ENCODE measurements at regions not wholly inside any gene's neighbourhood (a gene's known extent, or its start where the extent isn't known, plus 50 kb on each side); places are given as distances from the start of the nearest gene placed in this dataset.

DNA sequence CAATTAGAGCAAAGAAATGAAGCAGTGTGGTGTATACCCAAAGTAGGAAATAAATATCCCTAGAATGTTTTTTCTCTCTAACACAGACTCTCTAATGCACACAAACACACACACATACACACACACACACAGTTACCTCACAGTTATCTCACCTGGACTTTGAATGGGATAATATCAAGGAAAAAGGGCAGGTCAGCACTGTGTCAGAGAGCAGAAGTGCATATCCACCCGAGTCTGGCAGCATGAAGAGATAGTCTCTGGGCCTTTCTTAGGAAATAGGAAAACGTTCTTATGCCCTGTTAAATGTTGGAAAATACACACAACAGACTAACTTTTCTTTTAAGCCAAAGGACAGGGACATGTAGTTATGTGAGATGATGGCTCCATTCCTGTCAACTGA lies 162.0 kb downstream of the COL6A3 start:
- DNase-seq, result no peak

DNA sequence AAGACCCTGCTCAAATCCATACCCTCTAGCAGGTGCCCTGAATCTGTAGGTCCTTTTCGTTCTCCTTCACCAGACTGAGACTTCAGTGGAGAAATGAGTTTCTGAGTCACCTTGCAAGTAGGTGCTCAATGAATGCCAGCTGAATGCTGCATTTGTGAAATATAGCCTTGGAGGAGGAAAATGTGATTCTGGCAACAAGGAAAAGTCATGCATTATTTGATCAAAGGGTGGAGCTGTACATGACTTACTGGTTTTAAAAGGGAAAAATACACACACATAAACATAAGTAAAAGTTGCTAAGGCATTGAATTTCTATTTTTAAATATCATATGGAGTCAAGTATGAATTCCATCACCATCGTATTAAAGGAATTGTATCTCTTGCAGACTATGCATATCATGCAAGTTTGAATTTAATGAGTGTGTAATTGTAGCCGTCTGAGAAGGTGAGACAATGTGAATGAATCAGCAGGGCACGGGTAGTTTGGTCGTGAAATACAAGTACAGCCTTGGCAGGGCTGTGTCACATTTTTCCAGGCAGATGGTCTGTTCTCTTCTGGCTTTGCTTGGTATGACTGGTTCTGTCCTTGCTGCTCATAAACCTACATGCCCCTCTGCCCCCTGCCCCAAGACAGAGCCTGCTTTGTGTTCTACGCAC lies 160.8 kb downstream of the COL6A3 start:
- no peak for DNase-seq

DNA sequence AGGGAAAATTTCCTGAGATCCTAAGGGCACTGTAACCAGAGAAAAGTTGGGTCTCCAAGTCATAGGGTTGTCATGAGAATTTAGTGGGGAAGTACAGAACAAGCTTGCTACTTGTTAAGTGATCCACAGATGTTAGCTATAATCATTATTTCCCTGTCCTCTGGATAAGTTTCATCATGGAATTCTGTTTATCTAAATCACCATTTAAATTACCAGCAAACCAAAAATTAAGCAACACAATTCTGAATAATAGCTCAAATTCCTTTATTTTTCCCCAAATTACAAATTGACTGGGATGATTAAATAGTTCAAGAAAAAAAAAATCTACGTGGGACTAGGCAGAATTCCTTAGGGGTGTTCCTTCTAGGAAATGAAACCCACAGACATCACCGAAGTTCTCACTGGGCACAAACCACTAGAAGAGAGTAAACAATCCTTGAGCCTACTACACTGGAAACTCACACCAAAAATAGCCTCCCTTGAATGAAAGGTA lies 159.5 kb downstream of the COL6A3 start:
- no peak for DNase-seq

DNA sequence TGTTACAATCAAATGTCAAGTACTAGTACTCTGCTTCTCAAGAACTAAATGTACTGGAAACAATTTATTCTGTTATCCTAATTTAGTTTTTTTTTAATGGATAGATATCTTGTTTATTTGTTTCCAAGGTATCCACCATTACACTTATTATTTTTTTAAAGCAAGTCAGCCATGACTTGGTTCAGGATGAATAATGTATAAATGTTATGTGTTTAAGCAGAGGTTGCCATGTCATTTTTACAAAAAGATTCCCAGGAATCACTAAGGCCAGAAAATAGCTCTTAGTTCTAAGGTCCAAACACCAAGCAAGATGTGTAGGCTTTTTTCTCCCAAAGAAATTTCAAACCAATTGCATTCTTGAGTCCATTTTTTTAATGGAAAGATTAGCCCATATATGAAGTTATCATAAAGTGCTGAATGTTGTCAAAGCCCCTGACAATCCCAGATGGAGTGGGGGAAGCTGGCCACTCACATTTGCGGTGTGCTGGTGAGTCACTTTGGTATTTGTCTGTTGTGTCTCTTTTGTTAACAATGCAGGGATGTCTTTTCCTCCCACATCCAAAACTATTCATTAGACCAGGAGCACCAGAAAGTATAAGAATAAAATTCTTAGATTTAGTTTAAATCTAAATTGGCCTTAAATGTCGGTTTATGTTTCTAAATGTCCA lies 158.9 kb downstream of the COL6A3 start:
- DNase-seq, result no peak

DNA sequence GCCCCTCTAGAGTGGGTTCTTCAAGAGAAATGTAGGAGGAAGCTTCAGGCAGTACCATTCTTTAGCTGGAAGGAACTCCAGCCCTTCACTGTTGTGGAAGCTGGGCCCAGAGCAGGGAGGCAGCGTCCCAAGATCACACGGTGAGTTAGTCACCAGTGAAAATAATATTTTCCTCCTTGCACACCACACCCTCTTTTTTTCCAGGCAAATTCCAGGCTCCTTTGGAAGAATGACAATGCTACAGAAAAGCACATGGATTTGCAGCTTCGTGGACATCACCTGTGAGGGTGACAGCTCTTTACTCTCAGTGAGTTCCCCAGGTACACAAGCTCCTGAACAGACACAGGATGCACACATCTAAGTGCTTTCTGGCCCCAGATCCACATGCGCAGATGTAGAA lies 157.1 kb downstream of the COL6A3 start:
- no peak for DNase-seq

DNA sequence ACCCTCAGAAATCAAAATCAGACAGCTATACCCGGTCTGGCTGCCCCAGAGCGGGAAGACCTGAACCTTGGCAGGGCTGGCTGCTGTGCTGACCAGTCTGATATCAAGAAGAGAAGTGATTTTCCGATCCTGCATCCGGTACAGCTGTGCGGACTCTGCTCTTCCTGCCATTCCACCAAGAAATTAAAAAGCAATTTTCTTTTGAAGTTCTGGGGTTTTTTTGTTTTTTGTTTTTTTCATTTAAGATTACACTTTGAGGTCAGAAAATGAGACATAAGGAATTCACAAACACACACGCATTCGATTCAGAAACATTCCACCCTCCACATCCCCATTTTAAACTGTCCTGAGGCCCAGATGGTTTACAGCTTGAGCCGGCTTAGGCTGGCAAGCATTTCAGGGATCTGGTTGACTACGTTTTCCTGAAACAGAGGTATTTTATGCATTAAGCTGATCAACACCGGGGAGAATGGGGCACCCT lies 156.5 kb downstream of the COL6A3 start:
- DNase-seq, result no peak

DNA sequence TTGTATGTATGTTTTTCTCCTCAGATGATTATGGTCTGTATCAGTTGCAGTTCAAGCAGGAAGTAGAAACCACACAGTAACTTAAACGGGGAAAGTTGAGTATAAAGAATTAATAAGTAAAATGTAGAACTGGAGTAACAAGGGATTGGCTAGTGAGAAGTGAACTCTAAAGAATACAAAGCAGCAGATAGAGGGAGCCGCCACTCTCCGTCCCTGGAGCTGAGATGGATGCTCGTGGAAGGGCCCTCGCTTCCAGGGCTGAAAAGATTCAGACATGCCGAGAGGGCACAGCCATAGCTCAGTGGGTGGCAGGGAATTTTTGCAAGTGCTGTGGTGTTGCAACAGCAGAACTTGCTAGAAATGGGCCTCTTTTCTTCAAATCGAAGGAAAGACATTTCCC lies 155.8 kb downstream of the COL6A3 start:
- peak in 1 of 2 experiments; percentile 2 for DNase-seq

DNA sequence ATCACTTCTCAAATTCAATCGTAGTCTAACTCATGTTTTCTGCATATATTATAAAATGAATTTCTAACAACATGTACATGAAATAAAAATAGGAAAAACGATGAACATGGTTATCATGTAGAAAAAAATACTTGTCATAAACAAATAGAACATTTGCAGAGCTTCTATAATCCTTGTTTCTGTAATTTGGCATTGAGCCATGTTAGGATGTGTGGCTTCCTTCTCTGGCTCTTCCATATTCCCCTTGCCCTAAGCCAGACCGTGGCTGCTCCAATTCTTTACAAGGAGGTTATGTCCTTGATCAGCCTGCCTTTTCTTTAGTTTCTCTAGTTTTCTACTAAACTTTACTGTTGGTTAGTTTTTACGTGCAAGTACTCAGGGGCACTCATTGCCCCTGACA lies 155.3 kb downstream of the COL6A3 start:
- no peak for DNase-seq

DNA sequence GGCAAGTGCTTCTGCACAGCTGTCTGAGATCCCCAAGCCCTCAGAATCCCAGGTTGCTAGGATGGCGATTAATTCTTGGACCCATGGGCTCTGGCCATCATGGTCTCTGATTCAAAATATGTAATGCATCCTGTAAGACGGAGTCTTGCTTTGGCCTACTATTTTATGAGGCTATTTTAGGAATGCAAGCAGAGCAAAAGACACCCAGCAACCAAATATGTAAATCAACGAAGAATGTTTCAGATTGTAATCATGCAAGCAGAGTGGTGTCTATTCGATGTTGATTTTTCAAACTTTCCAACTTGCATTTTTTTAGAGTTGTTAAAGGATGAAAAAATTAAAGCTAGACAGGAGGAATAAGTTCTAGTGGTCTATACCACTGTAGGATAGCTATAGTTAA lies 154.8 kb downstream of the COL6A3 start:
- no peak for DNase-seq

DNA sequence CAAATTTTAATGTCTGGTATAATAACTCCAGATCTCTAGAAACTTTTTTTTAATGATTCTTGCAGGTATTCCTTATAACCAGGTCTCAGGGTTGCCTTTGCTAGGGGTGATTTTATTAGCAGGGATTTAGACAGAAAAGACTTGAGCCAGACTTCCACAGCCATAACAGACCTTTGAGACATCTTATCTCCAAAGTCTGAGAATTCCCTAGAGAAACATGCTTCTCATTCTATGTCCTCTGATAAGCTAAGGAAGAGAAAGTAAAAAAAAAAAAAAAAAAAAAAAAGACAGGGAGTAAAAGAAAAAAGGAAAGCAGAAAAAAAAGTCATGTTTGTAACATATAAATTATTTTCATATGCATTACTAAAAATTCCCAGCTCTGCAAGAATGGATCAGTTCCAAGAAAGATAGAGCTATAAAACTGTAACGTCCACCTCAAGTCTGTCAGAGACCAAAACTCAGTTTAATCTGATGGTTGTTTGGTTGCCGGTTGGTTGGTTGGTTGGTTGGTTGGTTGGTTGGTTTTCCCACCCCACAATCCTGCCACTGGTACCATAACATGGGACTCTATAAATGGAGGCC lies 153.8 kb downstream of the COL6A3 start:
- no peak for DNase-seq

DNA sequence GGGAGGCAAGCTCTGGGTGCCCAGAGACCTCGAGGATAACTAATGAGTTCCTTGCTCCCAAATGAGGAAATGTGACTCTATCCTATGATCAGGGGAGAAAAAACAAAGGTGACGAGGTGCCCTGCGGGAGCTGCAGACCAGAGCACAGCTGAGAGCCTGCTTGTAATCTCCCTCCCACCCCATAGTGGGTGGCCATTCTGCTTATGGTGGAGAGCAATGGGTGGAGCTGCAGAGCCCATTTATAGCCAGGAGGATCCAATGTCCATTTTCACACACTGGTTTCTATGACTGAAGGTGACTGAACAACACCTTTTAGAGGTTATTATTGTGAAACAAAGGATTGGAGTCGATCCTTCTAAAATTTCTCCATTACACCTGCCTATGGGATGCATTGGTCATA lies 153.3 kb downstream of the COL6A3 start:
- no peak for DNase-seq

DNA sequence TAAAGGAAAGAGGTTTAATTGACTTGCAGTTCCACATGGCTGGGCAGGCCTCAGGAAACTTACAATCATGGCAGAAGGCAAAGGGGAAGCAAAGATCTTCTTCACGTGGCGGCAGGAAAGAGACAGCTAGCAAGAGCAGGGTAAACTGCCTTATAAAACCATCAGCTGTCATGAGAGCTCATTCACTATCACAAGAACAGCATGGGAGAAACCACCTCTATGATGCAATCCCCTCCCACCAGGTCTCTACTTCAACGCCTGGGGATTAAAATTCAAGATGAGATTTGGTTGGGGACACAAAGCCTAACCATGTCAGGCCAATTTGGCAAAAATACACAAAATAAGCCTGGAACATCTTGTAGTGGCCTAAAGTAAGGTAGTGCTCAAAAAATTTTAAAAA lies 152.6 kb downstream of the COL6A3 start:
- DNase-seq, result no peak

DNA sequence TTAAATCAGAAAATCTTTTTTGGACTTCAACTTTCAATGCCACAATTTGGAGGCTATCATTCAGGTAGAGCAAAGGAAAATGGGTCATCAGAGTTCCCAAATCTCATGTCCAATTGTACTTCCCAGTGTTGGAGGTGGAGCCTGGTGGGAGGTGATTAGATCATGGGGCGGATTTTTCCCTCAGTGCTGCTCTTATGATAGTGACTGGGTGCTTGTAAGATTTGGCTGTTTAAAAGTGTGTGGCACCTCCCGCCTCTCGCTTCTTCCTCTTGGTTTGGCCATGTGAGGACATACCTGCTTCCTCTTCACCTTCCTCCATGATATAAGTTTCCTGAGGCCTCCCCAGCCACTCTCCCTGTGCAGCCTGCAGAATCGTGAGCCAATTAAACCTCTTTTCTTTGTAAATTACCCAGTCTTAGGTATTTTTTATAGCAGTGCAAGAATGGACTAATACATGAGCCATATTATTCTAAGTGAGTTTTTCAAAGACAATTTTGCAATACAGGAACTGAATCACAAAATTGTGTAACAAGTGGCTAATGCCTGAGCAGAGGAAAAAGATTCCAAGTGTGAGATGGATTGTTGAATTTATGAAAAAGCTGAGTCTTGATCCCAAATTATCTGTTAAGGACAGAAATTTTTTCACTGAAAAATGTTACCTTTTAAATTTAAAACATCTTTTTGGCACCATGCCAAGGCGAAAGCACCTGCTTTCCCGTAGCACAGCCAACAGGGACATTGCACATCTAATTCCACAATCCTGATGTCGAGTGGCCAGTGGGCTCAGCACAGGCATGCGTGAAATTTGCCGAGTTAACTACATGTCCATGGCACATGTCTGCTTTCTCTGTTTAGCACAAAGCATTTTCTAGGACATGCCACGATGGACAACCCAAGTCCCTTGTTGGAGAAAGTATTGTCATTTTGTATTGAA lies 150.9 kb downstream of the COL6A3 start:
- DNase-seq, result no peak

DNA sequence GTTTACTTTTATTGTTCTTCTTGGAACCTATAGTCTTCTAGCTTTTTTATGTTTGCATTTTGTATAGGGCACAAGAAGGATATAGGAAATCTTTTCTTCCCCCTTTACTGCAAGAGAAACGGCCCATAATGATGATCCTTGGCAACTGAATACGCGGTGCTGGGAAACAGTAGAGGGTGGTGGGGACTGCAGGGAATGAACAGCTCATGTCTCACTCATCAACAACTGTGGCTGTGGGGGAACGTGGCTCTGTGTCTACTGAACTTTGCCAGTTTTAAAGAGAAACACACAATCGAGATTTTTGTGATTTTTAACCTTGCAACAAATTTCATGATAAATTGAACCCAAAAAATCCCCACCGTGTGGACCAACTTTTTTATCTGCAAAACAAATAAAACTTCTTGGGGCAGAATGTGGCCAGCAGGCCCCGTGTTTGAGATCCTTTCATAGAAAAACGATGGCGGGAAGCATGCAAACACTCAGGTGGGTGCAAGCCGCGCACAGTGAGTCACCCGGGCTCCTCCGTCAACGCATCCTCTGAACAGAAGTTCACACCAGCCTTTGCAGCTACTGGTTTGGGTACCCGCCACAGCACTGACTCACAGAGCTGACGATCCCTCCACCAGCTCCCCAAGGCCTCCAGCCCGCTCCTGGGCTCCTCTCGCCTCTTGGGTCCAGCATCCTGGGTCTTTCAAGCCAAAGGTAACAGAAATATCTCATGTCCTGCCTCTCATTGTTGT lies 149.3 kb downstream of the COL6A3 start:
- DNase-seq, result no peak

DNA sequence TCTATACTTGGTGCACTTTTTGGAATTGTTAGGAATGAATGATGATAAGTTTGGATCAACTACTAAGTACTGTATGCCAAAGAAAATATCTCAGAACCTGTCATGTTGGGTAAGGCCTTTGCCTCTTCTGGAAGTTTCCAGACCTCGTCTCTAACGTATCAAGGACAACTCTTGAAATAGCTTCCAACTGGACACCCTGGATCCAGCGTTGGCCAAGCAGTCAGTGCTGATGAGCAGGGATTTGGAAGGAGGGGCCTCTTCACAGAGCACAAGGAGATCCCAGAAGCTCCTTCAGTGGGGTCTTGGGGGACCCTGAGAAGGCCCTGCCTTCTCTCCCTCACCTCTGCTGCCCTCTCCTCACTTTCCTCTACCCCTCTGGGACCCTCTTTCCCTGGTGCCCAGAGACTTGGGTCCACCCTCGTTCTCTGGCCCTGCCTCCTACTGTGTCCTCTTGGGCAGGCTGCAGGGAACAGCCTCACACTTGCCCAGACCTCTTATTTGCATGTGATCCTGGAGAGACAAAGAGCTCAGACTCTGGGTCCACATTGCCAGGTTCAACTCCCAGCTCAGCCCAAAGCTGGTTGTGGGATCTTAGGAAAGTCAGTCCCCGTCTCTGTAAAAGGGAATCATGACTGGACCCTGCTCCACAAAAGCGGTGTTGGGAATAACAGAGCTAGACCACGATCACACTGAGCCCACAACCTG lies 145.8 kb downstream of the COL6A3 start:
- DNase-seq, result no peak

DNA sequence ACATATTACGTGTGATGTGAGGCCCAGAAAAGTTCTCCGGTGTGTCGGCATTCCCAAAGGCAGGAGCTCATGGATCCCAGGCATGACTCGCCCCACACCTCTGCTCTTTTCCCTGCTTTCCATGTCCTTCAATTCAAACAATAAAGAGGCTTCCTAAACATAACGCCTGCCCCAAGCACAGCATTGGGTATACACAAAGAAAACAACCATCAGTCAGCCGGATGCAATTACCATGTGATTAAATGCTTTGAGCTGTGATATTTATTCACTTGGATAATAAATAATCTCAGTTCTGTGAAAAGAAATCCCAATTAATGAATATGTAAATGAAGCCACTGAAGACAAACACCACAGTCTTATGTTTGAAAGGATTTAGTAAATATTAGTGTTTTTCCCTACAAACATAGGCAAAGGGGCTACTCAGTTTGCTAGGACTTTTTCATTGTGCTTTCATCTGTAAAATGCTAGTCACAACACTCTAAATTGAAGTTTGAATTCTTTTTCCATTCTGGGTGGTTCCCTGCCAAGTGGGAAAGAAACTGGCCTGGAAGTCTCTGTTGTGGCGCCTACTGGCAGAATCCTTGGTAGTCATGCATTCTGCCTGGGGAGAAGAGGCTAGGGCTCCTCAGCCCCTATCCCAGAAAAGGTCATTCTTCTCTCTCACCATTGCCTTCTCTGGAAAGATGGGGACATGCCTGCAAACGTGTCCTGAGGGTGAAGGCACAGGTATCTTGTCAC lies 144.7 kb downstream of the COL6A3 start:
- DNase-seq, result no peak

DNA sequence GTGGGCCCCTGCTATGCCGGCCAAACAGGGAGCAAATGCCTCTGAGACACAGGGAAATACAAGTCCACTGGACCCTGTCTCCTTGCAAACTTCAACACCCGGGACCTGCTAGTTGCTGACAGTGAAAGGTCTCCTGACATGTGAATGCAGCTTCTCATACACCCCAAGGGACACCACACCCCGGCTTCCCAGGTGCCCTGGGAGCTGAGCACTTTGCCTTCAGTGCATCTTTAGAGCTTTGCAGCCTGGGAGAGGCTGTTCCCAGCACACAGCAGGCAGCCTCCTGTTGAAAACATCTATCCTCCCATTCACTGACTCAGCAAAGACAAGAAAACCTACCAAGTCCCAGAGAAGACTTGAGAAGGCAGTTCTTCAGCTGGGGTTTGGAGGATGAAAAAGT lies 143.4 kb downstream of the COL6A3 start:
- DNase-seq, result no peak

DNA sequence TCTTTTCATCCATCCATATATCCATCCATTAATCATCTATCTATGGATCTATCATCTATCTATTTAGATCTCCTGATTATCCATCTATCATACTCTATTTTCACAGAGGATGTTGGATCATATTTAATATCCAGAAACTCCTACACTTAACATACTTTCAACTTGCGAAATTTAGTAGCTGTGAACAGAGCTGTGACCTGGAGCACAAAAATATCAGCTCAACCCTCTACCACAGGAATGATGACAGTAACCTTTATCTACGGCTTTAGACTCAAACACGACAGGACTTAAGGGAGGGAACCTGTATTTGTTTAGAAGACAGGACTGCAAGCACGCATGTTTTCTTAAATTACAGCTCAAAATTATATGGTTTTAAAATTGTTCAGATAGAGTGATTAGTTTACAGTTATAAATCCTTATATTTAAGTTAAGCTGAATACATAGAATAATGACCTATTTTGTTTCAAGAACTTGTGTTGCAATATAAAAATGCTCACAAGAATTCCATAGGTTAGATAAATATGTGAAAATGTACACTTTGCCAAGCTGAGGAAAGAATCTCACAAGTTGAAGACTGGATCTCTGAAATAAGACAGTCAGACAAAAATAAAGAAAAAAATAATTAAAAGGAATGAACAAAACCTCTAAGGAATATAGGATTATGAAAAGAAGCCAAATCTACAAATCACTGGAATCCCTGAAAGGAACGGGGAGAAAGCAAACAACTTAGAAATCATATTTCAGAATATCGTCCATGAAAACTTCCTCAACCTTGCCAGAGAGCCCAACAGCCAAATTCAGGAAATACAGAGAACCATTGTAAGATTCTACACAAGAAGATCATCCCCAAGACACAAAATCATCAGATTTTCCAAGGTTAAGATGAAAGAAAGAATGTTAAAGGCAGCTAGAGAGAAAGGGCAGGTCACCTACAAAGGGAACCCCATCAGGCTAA lies 142.0 kb downstream of the COL6A3 start:
- DNase-seq, result no peak
